RPMI8226 (cell line): ENCODE measurements at regions not wholly inside any gene's neighbourhood (a gene's known extent, or its start where the extent isn't known, plus 50 kb on each side); places are given as distances from the start of the nearest gene placed in this dataset.

Experiments
- DNase-seq: peaks from one replicate; pipeline ENCODE4 v3.0.0-alpha.2; 2015

GRCh38 chr4:161222889-161223288, 940.9 kb downstream of the FSTL5 start:
- DNase-seq = no peak

GRCh38 chr4:161208564-161208963, 955.2 kb downstream of the FSTL5 start:
- DNase-seq = no peak

GRCh38 chr4:161206528-161207080, 957.2 kb downstream of the FSTL5 start:
- DNase-seq = no peak

- DNase-seq = no peak
Observed at GRCh38 chr4:161203865-161204264, 959.9 kb downstream of the FSTL5 start.

GRCh38 chr4:161197912-161198311, 965.9 kb downstream of the FSTL5 start:
- no peak for DNase-seq

- no peak for DNase-seq
Observed at GRCh38 chr4:161197474-161197873, 966.3 kb downstream of the FSTL5 start.

GRCh38 chr4:161189286-161190134, 974.3 kb downstream of the FSTL5 start:
- DNase-seq = no peak

GRCh38 chr4:161188578-161188977, 975.2 kb downstream of the FSTL5 start:
- DNase-seq = no peak

- DNase-seq = no peak
Observed at GRCh38 chr4:161187569-161187968, 976.2 kb downstream of the FSTL5 start.

GRCh38 chr4:161186750-161187149, 977.0 kb downstream of the FSTL5 start:
- DNase-seq = no peak

- no peak for DNase-seq
Observed at GRCh38 chr4:161186012-161186411, 977.8 kb downstream of the FSTL5 start.

GRCh38 chr4:161183729-161184128, 980.1 kb downstream of the FSTL5 start:
- no peak for DNase-seq

- no peak for DNase-seq
Observed at GRCh38 chr4:161182913-161183312, 980.9 kb downstream of the FSTL5 start.

- DNase-seq = no peak
Observed at GRCh38 chr4:161178310-161178709, 985.5 kb downstream of the FSTL5 start.

GRCh38 chr4:161172396-161173026, 991.3 kb downstream of the FSTL5 start:
- no peak for DNase-seq

GRCh38 chr4:161167539-161167938, 996.3 kb downstream of the FSTL5 start:
- DNase-seq = no peak

- no peak for DNase-seq
Observed at GRCh38 chr4:161160718-161161117, 1003.1 kb downstream of the FSTL5 start.

- no peak for DNase-seq
Observed at GRCh38 chr4:161148051-161148450, 1015.7 kb downstream of the FSTL5 start.

- no peak for DNase-seq
Observed at GRCh38 chr4:161143375-161143774, 1020.4 kb downstream of the FSTL5 start.

GRCh38 chr4:161134795-161135194, 1029.0 kb downstream of the FSTL5 start:
- DNase-seq = no peak

GRCh38 chr4:161133586-161134276, 1030.1 kb downstream of the FSTL5 start:
- DNase-seq = no peak

GRCh38 chr4:161132715-161133425, 1030.9 kb downstream of the FSTL5 start:
- DNase-seq = no peak

- no peak for DNase-seq
Observed at GRCh38 chr4:161121451-161121850, 1042.3 kb downstream of the FSTL5 start.
